Right lobe of liver (tissue), 4 donors: ENCODE measurements at regions not wholly inside any gene's neighbourhood (a gene's known extent, or its start where the extent isn't known, plus 50 kb on each side); places are given as distances from the start of the nearest gene placed in this dataset.

Source experiments
- CTCF ChIP-seq, 4 donors: fragments of 200-600 bp in 3 of 4; fragments of 450-650 bp in 1 of 4; IDR thresholded peaks; one replicate each; pipeline versions ENCODE4 v1.5.1 to v1.8.0; 2016 to 2022; ENCODE audit warnings: antibody characterized with exemption in 4 of 4, mild to moderate bottlenecking in 2 of 4
- POLR2A ChIP-seq: fragments of 450-650 bp; IDR thresholded peaks from one replicate; pipeline ENCODE4 v1.6.1; 2017; ENCODE audit warnings: antibody characterized with exemption, mild to moderate bottlenecking
- donor health status: DM: no; HTN: no; CAD: no.
- donor health status: DM: no; HTN: no; CAD: no.
- donor health status: DM: no; HTN: yes; CAD: no.

- TF ChIP-seq CTCF (IDR thresholded peaks at IDR 0.05) (no peak), POLR2A (no peak)
These were observed 285.7 kb upstream of the CTNNB1 start for GRCh38 chr3:40913641-40914040.
